ENCODE measurements at regions not wholly inside any gene's neighbourhood (a gene's known extent, or its start where the extent isn't known, plus 50 kb on each side); places are given as distances from the start of the nearest gene placed in this dataset.

GRCh38 chr6:26196846-26197635 is 109.8 kb downstream of the HFE start (continued):
- TF ChIP-seq PBX3 (IDR thresholded peaks at IDR 0.05) (0 out of 2 replicates have a peak, but pooled peaks have one; percentile 26), MAX (IDR thresholded peaks at IDR 0.05; ENCODE audit: low read depth) (no peak; the same call in 1 of the 2 replicates), REST (IDR thresholded peaks at IDR 0.05; ENCODE audit: low read depth, low read length) (peak; percentile 20; the same call in 1 of the 2 replicates), TEAD4 (IDR thresholded peaks at IDR 0.05; ENCODE audit: borderline replicate concordance, insufficient read depth) (no peak)

- H3K9ac ChIP-seq = peak overlapping the region; percentile 97
- CTCF ChIA-PET = interaction anchor here (1.2 to 2.8 kb wide), 5 partner anchors 9 to 133 kb away, joined by 3 to 9 read pairs (median 4); a partner anchor contains a TSS
- no peak overlapping the region for H2AFZ ChIP-seq (ENCODE audit: low read depth)
- POLR2A ChIA-PET = interaction anchor here (0.7 to 7.8 kb wide), 22 partner anchors 8 to 1640 kb away, joined by 3 to 247 read pairs (median 18); a partner anchor contains a TSS
- peaks cover 12 to 21% of the 10 kb centered on the region in 2 experiments; a peak in 3 of 4 replicates for H3K4me1 ChIP-seq (ENCODE audit: control insufficient read depth in 1 of 2, insufficient read depth in 2 of 2, low read depth in 1 of 2, low read length in 1 of 2)
- H3K36me3 ChIP-seq (replicated peaks in 1 of 2; ENCODE audit: control insufficient read depth in 1 of 2, insufficient read depth in 2 of 2, low read length in 1 of 2) = peaks cover 0 to 4% of the 10 kb centered on the region in 2 experiments
- no peak for DNase-seq
- H3K4me2 ChIP-seq = peak overlapping the region; percentile 91
- no peaks in the 10 kb centered on the region for H3K9me3 ChIP-seq
- peaks cover 53% of the 10 kb centered on the region for H3F3A ChIP-seq (replicated peaks; ENCODE audit: insufficient read depth)
- peaks cover 5% of the 10 kb centered on the region; the same call in 1 of the 2 replicates for H4K20me1 ChIP-seq (ENCODE audit: insufficient read depth)
- peak overlapping the region; percentile 87 to 94 for H3K27ac ChIP-seq (ENCODE audit: low read depth in 2 of 2, low read length in 1 of 2)
- H3K9me2 ChIP-seq = no peaks in the 10 kb centered on the region
- H3K27me3 ChIP-seq (ENCODE audit: insufficient read depth) = no peaks in the 10 kb centered on the region
- TF ChIP-seq RAD21 (IDR thresholded peaks at IDR 0.05; ENCODE audit: low read length) = no peak
- TF ChIP-seq RXRA (IDR thresholded peaks at IDR 0.05; ENCODE audit: borderline replicate concordance, low read depth) = no peak
- TF ChIP-seq EZH2phosphoT487 (IDR thresholded peaks at IDR 0.05; ENCODE audit: borderline replicate concordance, low read depth) = no peak
- H3K79me2 ChIP-seq (ENCODE audit: insufficient read depth) = peaks cover 41% of the 10 kb centered on the region
- peak overlapping the region; percentile 84 to 96 for H3K4me3 ChIP-seq (ENCODE audit: low read depth in 2 of 2, low read length in 1 of 2)
Measured at GRCh38 chr6:26197636-26197932, 110.4 kb downstream of the HFE start.

Data from SK-N-SH (cell line).